ENCODE measurements at regions not wholly inside any gene's neighbourhood (a gene's known extent, or its start where the extent isn't known, plus 50 kb on each side); places are given as distances from the start of the nearest gene placed in this dataset.

DNA sequence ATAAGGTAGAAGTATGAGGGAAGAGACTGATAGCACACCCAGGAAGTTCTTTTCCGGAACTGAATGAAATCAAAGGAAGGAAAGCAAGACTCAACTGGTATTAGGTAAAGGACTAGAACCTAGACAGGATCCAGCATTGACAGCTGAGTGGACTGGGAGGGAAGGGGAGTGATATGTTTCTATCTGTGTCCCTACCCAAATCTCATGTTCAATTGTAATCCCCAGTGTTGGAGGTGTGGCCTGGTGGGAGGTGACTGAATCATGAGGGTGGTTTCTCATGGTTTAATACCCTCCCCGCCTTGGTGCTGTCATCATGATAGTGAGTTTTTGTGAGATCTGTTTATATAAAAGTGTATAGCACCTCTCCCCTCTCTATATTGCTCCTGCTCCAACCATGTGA, 415.9 kb upstream of the KCNMB2 start:
- H3K27ac ChIP-seq, result no peak overlapping the region
- no peak for TF ChIP-seq ZFX (IDR thresholded peaks at IDR 0.05)
- TF ChIP-seq, protein P1, sequence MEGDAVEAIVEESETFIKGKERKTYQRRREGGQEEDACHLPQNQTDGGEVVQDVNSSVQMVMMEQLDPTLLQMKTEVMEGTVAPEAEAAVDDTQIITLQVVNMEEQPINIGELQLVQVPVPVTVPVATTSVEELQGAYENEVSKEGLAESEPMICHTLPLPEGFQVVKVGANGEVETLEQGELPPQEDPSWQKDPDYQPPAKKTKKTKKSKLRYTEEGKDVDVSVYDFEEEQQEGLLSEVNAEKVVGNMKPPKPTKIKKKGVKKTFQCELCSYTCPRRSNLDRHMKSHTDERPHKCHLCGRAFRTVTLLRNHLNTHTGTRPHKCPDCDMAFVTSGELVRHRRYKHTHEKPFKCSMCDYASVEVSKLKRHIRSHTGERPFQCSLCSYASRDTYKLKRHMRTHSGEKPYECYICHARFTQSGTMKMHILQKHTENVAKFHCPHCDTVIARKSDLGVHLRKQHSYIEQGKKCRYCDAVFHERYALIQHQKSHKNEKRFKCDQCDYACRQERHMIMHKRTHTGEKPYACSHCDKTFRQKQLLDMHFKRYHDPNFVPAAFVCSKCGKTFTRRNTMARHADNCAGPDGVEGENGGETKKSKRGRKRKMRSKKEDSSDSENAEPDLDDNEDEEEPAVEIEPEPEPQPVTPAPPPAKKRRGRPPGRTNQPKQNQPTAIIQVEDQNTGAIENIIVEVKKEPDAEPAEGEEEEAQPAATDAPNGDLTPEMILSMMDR (conservative IDR thresholded peaks at IDR 0.05), result no peak

DNA sequence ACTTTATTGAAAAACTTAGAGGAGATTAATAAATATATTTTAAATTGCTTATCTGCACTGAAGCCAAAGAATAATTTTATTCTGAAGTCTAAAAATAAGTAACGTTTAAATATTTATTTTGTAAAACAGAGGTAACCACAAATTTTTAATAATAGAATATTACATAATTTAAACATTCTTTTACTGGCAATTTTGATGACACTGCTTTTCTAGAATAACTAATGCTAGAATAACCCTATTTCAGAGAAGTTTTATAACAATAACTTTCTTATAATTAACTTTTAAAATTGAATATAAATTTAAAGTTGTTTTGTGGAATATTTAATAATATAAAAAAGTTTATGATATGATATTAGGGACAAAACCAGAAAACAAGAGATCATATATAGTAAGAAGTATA, 409.6 kb upstream of the KCNMB2 start:
- TF ChIP-seq ZFX (IDR thresholded peaks at IDR 0.05), result no peak
- TF ChIP-seq, protein P1 (conservative IDR thresholded peaks at IDR 0.05), result no peak
- H3K27ac ChIP-seq, result no peak overlapping the region

GRCh38 chr3:178127221-178127620, 409.0 kb upstream of the KCNMB2 start:
- TF ChIP-seq, protein P1 (conservative IDR thresholded peaks at IDR 0.05), result no peak
- no peak for TF ChIP-seq ZFX (IDR thresholded peaks at IDR 0.05)

GRCh38 chr3:178129109-178129508, 407.1 kb upstream of the KCNMB2 start:
- TF ChIP-seq, protein P1 (conservative IDR thresholded peaks at IDR 0.05), result no peak
- TF ChIP-seq ZFX (IDR thresholded peaks at IDR 0.05), result no peak

More at GRCh38 chr3:178127221-178127620, 409.0 kb upstream of the KCNMB2 start:
- H3K27ac ChIP-seq, result no peak overlapping the region

GRCh38 chr3:178131801-178132200, 404.4 kb upstream of the KCNMB2 start:
- H3K27ac ChIP-seq, result no peak overlapping the region
- TF ChIP-seq, protein P1 (conservative IDR thresholded peaks at IDR 0.05), result no peak
- TF ChIP-seq ZFX (IDR thresholded peaks at IDR 0.05), result no peak

More at GRCh38 chr3:178129109-178129508, 407.1 kb upstream of the KCNMB2 start:
- H3K27ac ChIP-seq, result no peak overlapping the region

- no peak for TF ChIP-seq ZFX (IDR thresholded peaks at IDR 0.05)
- TF ChIP-seq, protein P1 (conservative IDR thresholded peaks at IDR 0.05), result no peak
These were observed 399.0 kb upstream of the KCNMB2 start for GRCh38 chr3:178137206-178137605.

DNA sequence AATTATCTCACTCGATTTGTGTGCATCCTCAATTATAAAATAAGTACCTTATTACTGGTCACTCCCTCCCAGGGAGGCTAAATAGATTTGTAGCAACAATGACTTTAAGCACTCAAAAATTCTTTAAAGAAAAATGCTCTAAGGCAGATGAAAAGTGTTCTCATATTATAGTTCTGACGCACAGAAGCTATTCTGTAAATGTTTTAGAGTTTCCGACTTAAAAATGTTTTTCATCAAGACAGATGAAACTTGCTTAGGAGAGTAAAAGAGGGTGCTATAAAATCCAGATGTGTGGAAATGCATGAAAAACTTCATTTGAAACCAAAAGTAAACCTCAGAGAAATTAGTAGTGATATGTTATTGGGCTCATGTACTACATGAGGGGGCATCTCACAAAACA, 398.4 kb upstream of the KCNMB2 start:
- no peak overlapping the region for H3K27ac ChIP-seq
- TF ChIP-seq, protein P1 (conservative IDR thresholded peaks at IDR 0.05), result no peak
- no peak for TF ChIP-seq ZFX (IDR thresholded peaks at IDR 0.05)

More at GRCh38 chr3:178137206-178137605, 399.0 kb upstream of the KCNMB2 start:
- no peak overlapping the region for H3K27ac ChIP-seq

Data from C4-2B (cell line).